ENCODE measurements at regions not wholly inside any gene's neighbourhood (a gene's known extent, or its start where the extent isn't known, plus 50 kb on each side); places are given as distances from the start of the nearest gene placed in this dataset.
A peak's percentile ranks its signal among the peaks of the same experiment; 100 is the strongest.

DNA sequence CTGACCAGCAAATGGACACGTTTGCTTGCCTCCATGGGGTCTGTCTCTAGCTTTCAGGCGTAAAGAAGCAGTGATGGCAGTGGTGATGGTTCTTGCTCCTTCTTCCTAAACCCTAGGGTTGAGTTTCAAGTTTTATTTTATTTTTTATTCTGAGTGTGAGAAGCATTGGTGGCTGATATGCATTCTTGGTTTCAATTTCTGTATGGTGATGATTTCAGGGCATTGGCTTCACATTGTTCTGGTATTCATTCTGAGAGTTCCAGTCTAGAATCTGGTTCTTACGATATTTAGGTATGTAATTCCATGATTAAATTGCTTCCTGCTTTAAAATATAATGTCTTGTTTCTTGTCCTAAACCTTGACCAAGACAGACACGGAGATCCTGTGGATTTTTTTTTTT is 444.5 kb upstream of the IMPG1 start:
- peaks cover 0 to 11% (median 4%) of the 10 kb centered on the region in 4 donors for H3K9me3 ChIP-seq
- DNase-seq = no peak
- no peaks in the 10 kb centered on the region for H3K36me3 ChIP-seq
- H3K4me3 ChIP-seq = no peak overlapping the region
- H3K27ac ChIP-seq = no peak overlapping the region
- H3K4me1 ChIP-seq = no peaks in the 10 kb centered on the region
- no peak for TF ChIP-seq POLR2A (IDR thresholded peaks at IDR 0.05)
- TF ChIP-seq EP300 (IDR thresholded peaks at IDR 0.05) = no peak
- no peak for TF ChIP-seq POLR2AphosphoS5 (IDR thresholded peaks at IDR 0.05)
- TF ChIP-seq CTCF (IDR thresholded peaks at IDR 0.05) = no peak
- WGBS, 5 donors = 78 to 85% (median 82%) methylated on average over 4 of the region's 4 CpGs
- intact Hi-C loops (cut with DNase I; ENCODE audit: low total_unique reads) = no loop called here
- H3K27me3 ChIP-seq = no peaks in the 10 kb centered on the region

DNA sequence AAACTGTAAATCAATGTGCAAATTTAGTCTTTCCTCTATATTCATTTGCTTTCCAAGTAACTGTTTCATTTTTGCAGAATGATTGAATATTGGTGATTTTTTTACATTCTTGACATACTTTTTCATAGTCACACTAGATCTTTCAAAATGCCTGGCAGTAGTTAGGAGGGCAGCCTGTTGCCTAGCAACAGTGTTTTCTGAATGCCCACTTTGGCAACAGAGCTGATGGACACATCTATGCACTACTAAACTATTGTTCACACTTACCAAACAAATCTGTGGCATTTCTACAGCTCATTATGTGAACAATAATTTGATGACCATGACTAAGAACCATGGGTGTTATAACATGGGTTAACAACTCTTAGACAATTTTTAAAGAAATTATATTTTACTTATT is 438.0 kb upstream of the IMPG1 start:
- TF ChIP-seq POLR2A (IDR thresholded peaks at IDR 0.05) = no peak
- TF ChIP-seq EP300 (IDR thresholded peaks at IDR 0.05) = no peak
- no peak for TF ChIP-seq CTCF (IDR thresholded peaks at IDR 0.05)
- TF ChIP-seq POLR2AphosphoS5 (IDR thresholded peaks at IDR 0.05) = no peak
- H3K36me3 ChIP-seq = no peaks in the 10 kb centered on the region

GRCh38 chr6:76509397-76509796 is 436.9 kb upstream of the IMPG1 start:
- no peak for DNase-seq
- intact Hi-C loops (cut with DNase I; ENCODE audit: low total_unique reads) = no loop called here
- TF ChIP-seq POLR2A (IDR thresholded peaks at IDR 0.05) (no peak), EP300 (IDR thresholded peaks at IDR 0.05) (no peak), CTCF (IDR thresholded peaks at IDR 0.05) (no peak), POLR2AphosphoS5 (IDR thresholded peaks at IDR 0.05) (no peak)
- Histone ChIP-seq H3K27me3 (no peaks in the 10 kb centered on the region), H3K4me3 (no peak overlapping the region), H3K27ac (no peak overlapping the region), H3K9me3 (peaks cover 0 to 4% (median 2%) of the 10 kb centered on the region in 4 donors), H3K36me3 (no peaks in the 10 kb centered on the region), H3K4me1 (no peaks in the 10 kb centered on the region)
- 63 to 72% (median 71%) methylated on average over 2 of the region's 2 CpGs for WGBS, 5 donors

More for the DNA sequence above, 438.0 kb upstream of the IMPG1 start:
- intact Hi-C loops (cut with DNase I; ENCODE audit: low total_unique reads) = no loop called here
- Histone ChIP-seq H3K27ac (no peak overlapping the region), H3K4me1 (no peaks in the 10 kb centered on the region), H3K4me3 (no peak overlapping the region), H3K27me3 (no peaks in the 10 kb centered on the region), H3K9me3 (peaks cover 0 to 4% (median 2%) of the 10 kb centered on the region in 4 donors)
- DNase-seq = no peak

DNA sequence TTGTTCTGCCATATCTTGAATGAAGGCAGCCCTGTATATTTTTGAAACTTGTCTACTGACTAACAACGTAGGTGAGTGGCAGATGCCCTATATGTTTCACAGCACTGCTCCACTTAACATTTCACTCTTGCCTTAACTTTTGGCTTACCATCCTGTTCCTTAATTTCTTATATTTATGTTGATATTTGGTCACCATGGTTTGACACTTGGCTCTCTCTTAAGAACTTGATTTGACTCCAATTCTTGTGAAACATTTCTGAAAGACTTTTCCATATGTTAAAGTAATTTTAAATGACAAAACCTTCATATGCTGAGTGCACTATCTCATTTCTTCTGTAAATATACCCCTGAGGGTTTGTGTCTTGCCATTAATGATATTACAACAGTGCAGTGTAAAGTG is 434.3 kb upstream of the IMPG1 start:
- H3K27ac ChIP-seq = no peak overlapping the region
- intact Hi-C loops (cut with DNase I; ENCODE audit: low total_unique reads) = no loop called here
- TF ChIP-seq EP300 (IDR thresholded peaks at IDR 0.05) (no peak), CTCF (IDR thresholded peaks at IDR 0.05) (no peak), POLR2AphosphoS5 (IDR thresholded peaks at IDR 0.05) (no peak), POLR2A (IDR thresholded peaks at IDR 0.05) (no peak)
- no peaks in the 10 kb centered on the region for H3K4me1 ChIP-seq
- H3K9me3 ChIP-seq = peaks cover 0 to 3% (median 0%) of the 10 kb centered on the region in 4 donors
- no peak overlapping the region for H3K4me3 ChIP-seq
- DNase-seq = peak in 1 of 2 donors; percentile 1
- 59 to 76% (median 61%) methylated on average over 1 of the region's 1 CpG for WGBS, 5 donors
- no peaks in the 10 kb centered on the region for H3K36me3 ChIP-seq
- no peaks in the 10 kb centered on the region for H3K27me3 ChIP-seq
